CD4-positive, alpha-beta T cell treated with Interleukin-4 for 4 hours (primary cell): ENCODE measurements at regions not wholly inside any gene's neighbourhood (a gene's known extent, or its start where the extent isn't known, plus 50 kb on each side); places are given as distances from the start of the nearest gene placed in this dataset.
"Not testable (repeated sequence)": the region's sequence is repeated elsewhere in the genome, so short reads cannot be mapped to it uniquely, and the experiment has no call there.

Experiments used
- DNase-seq: peaks from one replicate; pipeline ENCODE4 v3.0.0-alpha.2; 2020

GRCh38 chr2:84212611-84213314 is 246.3 kb downstream of the SUCLG1 start:
- DNase-seq: no peak

DNA sequence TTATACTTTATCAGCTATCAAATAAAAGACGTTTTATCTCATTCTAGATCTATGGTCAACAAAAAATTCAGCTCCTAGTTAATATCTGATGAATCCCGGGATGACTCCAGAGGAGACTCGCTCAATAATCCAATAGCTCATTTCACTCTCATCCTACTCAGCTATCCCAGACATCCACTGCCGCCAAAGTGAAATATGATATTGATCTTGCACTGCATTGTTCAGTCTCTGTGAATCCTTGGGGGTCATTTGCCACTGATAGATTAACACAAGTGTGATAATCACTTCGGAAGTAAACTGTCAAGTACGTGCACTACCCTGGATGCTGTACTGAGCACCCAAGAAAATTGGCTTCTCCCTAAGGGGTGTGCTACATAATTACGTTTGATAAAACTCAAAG is 249.1 kb downstream of the SUCLG1 start:
- no peak for DNase-seq

GRCh38 chr2:84204995-84205394 is 254.1 kb downstream of the SUCLG1 start:
- no peak for DNase-seq

DNA sequence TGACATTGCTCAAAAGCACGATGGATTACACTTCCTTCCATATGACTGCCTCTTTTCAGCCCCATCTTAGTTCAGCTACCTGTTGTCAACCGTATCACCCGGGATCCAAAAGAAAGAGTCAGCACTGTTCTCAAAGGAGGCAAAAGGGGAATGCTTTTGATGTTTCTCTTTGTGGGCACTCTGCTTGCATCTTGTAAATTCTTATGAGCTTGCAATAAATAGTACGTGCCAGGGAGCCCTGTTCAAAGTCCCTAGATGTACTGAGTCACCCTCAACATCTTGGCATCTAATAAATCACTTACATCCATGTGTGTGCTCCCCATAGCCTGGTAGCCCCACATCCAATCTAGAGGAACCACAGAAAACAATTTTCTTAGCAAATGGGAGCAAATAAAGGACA is 256.9 kb downstream of the SUCLG1 start:
- DNase-seq: no peak

GRCh38 chr2:84201158-84201557 is 257.9 kb downstream of the SUCLG1 start:
- no peak for DNase-seq

DNA sequence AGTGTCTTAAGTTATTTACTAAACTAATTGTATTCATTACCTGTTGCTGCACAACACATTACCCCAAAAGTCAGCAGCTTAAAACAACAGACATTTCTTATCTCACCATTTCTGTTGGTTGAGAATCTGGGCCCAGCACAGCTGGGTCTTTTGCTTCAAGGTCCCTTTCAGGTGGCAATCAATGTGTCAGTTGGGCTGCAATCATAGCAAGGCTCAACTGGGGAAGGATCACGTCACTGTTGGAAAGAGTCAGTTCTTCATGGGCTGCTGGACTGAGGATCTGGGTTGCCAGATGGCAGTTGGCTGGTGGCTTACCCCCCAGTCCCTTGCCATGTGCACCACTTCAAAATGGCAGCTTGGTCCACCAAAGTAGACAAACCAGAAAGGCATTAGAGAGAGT is 261.2 kb downstream of the SUCLG1 start:
- DNase-seq: no peak

- DNase-seq: no peak
Observed at GRCh38 chr2:84194949-84195644, 264.0 kb downstream of the SUCLG1 start.

DNA sequence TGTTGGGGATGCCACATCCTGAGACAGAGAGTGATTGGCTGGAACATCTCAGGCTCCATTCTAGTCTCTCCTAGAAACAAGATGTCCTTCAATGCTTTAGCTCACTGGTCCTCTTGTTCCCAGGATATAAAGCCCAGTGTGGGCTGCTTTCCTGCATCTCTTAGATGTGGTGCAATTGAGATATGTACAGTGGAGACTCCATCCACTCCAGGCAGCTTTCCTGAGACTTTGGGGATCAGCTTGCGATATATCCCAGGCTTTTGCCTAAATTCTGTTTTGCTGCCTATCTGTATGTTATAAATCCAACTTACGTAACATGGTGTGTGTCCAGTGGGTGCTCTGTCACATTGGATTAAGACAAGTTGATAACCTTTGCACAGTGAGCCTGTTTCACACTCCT is 264.9 kb downstream of the SUCLG1 start:
- DNase-seq: no peak

DNA sequence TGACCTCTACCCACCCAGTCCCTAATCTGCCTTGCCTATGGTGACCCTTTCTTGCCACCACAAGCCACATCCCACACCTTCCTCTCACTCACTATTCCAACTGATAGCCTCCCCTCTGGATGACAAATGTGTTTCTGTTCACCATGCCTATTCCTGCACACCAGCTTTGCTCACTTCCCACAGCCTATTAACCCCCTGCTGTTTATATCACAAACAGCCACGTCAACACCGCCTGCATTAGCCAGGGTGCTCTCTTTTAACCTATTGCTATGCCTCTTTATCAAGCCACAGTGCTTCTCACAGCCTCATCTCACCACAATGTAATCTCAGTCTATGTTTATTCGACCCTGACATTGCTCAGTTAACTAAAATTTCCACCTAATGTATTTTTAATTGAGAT is 271.8 kb downstream of the SUCLG1 start:
- no peak for DNase-seq

DNA sequence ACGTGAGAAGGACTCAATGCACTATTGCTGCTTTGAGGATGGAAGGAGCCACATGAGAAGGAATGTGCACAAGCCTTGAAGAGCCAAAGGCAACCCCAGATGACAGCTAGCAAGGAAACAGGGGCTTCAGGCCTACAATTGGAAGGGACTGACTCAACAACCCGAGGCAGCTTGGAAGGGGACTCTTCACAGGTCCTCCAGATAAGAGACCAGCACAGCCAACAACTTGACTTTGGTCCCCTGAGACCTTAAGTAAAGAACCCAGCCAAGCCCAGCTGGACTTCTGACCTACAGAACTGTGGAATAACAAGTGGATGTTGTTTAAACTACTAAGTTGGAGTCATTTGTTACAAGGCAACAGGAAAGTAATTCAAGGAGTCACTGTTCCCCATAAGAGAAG is 277.2 kb downstream of the SUCLG1 start:
- DNase-seq: no peak

GRCh38 chr2:84177733-84178132 is 281.3 kb downstream of the SUCLG1 start:
- no peak for DNase-seq

GRCh38 chr2:84175970-84176369 is 283.1 kb downstream of the SUCLG1 start:
- no peak for DNase-seq

GRCh38 chr2:84175340-84175739 is 283.7 kb downstream of the SUCLG1 start:
- DNase-seq: no peak

GRCh38 chr2:84173041-84173440 is 286.0 kb downstream of the SUCLG1 start:
- no peak for DNase-seq

DNA sequence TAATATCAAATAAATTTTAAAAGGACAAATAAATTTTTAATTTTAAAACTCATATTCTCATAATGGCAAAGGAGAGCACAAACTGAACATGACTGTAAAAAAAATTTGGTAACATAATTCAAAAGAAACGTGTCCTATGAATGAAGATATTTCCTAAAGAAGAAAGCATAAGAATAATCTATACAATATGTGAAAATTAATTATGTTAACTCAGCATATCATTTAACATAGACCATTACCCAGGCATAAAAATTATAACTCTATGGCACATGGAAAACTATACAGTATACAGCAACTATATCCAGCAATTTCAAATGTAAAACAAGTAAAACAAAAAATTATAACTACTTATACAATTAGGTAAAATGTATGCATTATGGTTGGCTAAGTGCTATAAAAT is 288.1 kb downstream of the SUCLG1 start:
- DNase-seq: no peak

DNA sequence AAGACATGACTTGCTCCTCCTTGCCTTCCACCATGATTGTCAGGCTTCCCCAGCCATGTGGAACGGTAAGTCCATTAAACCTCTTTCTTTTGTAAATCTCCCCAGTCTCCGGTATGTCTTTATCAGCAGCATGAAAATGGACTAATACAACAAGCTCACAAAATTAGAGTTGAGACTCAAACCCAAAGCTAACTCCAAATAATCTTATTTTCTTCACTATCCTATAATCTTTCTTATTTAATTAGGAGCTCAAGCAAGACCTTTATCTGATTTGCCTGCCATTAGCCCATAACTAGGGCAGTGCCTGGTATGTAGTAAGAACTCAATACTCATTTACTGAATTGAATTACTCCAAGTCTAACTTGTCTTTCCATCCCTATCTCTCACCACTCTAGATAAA is 289.2 kb downstream of the SUCLG1 start:
- no peak for DNase-seq

DNA sequence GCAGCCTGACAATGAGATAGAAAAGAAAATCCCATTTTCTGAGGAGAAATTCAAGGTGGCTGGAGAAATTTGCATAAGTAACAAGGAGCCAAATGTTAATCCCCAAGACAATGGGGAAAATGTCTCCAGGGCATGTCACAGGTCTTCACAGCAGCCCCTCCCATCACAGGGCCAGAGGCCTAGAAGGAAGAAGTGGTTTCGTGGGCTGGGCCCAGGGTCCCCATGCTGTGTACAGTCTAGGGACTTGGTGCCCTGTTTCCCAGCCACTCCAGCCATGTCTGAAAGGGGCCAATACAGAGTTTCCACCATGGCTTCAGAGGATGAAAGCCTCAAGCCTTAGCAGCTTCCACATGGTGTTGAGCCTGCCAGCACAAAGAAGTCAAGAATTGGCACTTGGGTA is 290.5 kb downstream of the SUCLG1 start:
- not testable (repeated sequence) for DNase-seq

- no peak for DNase-seq
Observed at GRCh38 chr2:84165256-84165655, 293.8 kb downstream of the SUCLG1 start.

- DNase-seq: no peak
Observed at GRCh38 chr2:84160453-84160852, 298.6 kb downstream of the SUCLG1 start.

DNA sequence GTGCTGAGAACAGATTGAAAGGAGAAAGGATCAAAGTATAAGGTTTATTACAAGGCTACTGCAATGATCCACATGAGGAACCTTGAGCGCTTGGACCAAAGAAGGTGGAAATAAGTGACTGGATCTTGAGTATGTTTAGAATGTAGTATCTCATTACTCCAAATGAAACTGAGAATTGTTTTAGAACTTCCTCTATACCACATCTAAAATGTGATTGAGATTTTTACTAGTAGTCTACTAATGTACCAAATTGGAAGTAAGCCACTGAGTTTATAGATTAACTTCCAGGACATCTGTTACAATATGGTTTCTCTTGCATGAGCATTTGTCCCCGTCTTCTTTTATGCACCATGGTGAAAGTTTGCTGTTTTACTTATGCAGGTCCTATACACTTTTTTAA is 300.5 kb downstream of the SUCLG1 start:
- no peak for DNase-seq

GRCh38 chr2:84152462-84152861 is 306.6 kb downstream of the SUCLG1 start:
- no peak for DNase-seq

- DNase-seq: no peak
Observed at GRCh38 chr2:84144345-84144744, 314.7 kb downstream of the SUCLG1 start.

DNA sequence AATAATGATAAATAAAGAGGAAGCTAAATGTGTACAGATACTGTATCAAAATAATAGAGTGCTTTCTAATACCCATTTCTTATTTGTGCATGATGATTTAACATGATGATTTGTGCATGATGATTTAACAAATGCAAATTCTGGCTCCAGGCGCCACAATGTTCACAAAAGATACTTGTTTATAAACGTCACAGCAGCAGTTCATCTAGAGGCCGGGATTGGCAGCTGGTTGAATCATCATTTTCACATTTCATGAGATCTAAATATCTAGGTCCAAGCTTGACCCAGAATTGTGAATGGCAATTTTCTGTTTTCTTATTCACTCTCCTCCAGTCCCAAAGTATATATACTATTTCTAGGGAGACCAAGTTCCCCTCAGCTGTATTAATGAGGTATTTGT is 322.0 kb downstream of the SUCLG1 start:
- no peak for DNase-seq

DNA sequence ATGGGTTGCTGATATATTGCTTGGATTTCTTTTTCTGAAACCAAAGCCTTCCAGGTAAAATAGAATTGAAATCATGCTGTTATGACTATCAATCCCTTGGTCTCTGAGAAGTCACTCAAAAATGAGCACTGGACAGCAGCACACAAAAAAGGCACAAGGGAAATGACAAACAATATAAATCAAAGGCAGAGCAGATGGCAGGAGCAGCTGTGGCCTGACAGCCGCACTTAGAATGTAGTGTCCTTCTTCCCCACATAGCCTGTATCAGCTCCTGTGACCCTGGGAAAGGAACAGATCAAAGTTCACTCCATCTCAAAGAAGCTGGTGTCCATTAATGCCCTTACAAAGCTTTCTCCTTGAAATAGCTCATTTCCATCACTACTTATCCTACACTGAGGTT is 326.7 kb downstream of the SUCLG1 start:
- no peak for DNase-seq

DNA sequence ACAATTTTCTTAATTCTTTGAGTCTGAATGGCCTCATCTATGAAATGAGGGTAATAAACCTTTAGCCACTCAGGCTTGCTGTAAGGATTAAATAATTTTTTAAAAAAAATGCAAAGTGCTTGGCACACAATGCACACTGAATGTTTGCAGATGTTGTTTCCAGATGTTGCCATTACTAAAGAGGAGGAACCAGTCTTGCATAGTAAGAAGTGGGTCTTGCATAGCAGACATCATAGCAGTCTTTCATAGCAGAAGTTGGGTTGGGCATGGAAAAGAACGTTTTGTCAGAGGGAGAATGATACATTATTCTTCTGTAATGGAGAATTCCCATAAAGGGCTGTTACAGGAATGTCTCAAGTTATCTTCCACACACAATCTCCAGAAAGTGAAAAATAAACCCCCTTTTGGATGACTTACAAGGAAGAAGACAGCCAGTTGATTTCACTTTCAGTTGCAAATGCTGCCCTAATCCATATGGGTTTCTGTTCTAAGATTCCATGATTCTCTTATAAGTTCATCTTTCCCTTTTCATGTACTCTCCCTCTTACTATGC is 327.7 kb downstream of the SUCLG1 start:
- DNase-seq: no peak
